Transverse colon (tissue), 4 donors: ENCODE measurements at regions not wholly inside any gene's neighbourhood (a gene's known extent, or its start where the extent isn't known, plus 50 kb on each side); places are given as distances from the start of the nearest gene placed in this dataset.

Source experiments
- CTCF ChIP-seq, 5 experiments: fragments of 200-600 bp in 3 of 5; fragments of 450-650 bp in 2 of 5; sonication (generic) in 3 of 5; IDR thresholded peaks; 1 replicate in 2 of 5; 2 replicates in 3 of 5; pipeline ENCODE4 v1.5.1; 2016 to 2017; ENCODE audit warnings: antibody characterized with exemption in 5 of 5, inconsistent platforms in 3 of 5, mild to moderate bottlenecking in 2 of 5, moderate library complexity in 1 of 5
- EP300 ChIP-seq: sonication (generic); formaldehyde crosslinking; IDR thresholded peaks from one replicate; pipeline ENCODE4 v1.6.1; 2017; ENCODE audit warnings: antibody characterized with exemption, low read depth
- POLR2A ChIP-seq: fragments of 450-650 bp; IDR thresholded peaks from one replicate; pipeline ENCODE4 v1.6.1; 2016; ENCODE audit warnings: antibody characterized with exemption, mild to moderate bottlenecking, moderate library complexity
- POLR2AphosphoS5 ChIP-seq, 3 donors: sonication (generic); formaldehyde crosslinking; IDR thresholded peaks; one replicate each; pipeline ENCODE4 v1.6.1; 2016; ENCODE audit warnings: antibody characterized with exemption in 3 of 3

DNA sequence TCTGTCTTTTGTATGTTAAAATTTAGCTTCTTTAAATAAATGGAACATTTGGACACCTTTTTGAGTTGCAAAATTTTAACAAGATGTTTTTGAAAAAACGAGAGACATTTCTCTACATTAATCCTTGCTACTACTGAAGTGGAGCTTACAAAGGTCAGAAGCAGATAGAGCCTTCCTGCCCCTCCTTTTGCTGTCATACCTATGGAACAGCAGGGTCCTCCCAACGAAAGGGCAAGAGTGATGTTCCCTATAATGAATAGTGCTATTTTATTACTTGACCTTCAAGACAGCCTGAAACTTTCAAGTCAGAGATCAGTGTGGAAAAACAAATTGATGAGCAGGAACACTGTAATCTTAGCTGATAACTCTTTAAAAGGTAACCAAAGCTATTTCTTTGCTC lies 1538.9 kb downstream of the PLA2G4A start:
- TF ChIP-seq CTCF (IDR thresholded peaks at IDR 0.05) (no peak), POLR2A (no peak), EP300 (no peak), POLR2AphosphoS5 (IDR thresholded peaks at IDR 0.05) (no peak)
